ENCODE measurements at regions not wholly inside any gene's neighbourhood (a gene's known extent, or its start where the extent isn't known, plus 50 kb on each side); places are given as distances from the start of the nearest gene placed in this dataset.

DNA sequence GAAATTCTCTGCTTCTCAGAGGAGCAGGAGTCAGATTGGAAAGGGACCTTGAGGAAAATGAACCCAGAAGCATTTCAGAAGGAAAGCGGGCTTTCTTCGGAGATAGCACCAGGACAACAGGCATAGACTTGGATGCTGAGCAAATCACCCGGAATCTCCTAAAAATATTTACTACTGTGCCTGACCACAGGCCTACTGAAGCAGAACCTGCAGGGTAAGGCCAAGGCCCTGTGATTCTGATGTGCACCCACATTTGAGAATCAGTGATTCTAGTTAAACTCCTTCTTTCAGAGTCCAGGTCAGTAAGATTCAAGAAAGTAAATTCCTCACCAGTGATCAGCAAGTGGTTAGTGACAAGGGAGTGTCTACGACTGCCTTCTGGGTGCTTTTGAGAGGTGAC is 307.3 kb upstream of the DUSP10 start:
- DNase-seq (ENCODE audit: low read depth), result no peak
- no peak overlapping the region for H3K4me3 ChIP-seq (ENCODE audit: control insufficient read depth, low read depth, low read length)
- no peak for TF ChIP-seq CTCF (IDR thresholded peaks at IDR 0.05; ENCODE audit: control insufficient read depth, insufficient read depth, low read depth, low read length, missing control alignments)

- DNase-seq (ENCODE audit: low read depth), result no peak
- no peak overlapping the region for H3K4me3 ChIP-seq (ENCODE audit: control insufficient read depth, low read depth, low read length)
- no peak for TF ChIP-seq CTCF (IDR thresholded peaks at IDR 0.05; ENCODE audit: control insufficient read depth, insufficient read depth, low read depth, low read length, missing control alignments)
Measured at GRCh38 chr1:222048094-222048595, 306.3 kb upstream of the DUSP10 start.

DNA sequence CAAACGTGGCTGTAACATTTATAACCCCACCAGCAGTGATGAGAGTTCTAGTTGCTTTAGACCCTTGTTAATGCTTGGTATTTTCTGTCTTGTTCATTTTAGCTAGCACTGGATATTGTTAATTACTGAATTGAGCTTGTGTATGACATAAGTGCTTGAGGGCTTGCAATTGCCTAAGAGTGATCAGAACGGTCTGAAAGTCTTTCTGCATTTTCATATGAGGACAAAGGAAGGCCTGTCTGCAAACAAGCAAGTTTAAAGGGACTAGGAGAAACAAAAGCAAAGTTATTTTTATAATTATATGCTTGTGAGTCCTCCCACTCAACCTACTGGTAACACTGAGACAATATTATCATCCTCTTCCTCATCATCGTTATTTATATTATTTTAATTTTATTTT is 305.5 kb upstream of the DUSP10 start:
- TF ChIP-seq CTCF (IDR thresholded peaks at IDR 0.05; ENCODE audit: control insufficient read depth, insufficient read depth, low read depth, low read length, missing control alignments), result no peak
- no peak for DNase-seq (ENCODE audit: low read depth)
- H3K4me3 ChIP-seq (ENCODE audit: control insufficient read depth, low read depth, low read length), result no peak overlapping the region

DNA sequence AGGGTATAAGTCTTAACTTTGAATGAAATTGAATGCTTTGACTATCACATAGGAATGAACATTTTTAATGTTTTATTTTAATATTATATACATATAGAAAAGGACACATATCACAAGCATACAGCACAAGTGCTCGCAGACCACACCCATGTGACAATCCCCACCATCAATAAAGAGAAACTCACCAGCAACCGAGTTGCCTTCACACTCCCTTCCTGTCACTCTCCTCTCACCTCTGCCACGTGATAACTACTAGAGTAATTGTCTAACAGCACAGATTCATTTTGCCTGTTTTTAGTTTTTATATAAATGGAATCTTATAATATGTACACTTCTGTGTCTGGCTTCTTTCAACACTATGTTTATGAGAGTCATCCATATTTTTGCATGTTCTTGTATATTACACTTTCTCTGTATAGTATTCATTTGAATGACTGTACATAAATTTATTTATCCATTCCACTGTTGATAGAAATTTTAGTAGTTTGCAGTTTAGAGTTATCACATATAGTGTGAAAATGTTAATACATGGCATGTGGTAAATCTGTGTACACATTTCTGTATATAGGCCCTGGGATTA is 304.9 kb upstream of the DUSP10 start:
- no peak for DNase-seq (ENCODE audit: low read depth)
- H3K4me3 ChIP-seq (ENCODE audit: control insufficient read depth, low read depth, low read length), result no peak overlapping the region
- no peak for TF ChIP-seq CTCF (IDR thresholded peaks at IDR 0.05; ENCODE audit: control insufficient read depth, insufficient read depth, low read depth, low read length, missing control alignments)

GRCh38 chr1:222045786-222046185 is 303.9 kb upstream of the DUSP10 start:
- TF ChIP-seq CTCF (IDR thresholded peaks at IDR 0.05; ENCODE audit: control insufficient read depth, insufficient read depth, low read depth, low read length, missing control alignments), result no peak
- no peak for DNase-seq (ENCODE audit: low read depth)

DNA sequence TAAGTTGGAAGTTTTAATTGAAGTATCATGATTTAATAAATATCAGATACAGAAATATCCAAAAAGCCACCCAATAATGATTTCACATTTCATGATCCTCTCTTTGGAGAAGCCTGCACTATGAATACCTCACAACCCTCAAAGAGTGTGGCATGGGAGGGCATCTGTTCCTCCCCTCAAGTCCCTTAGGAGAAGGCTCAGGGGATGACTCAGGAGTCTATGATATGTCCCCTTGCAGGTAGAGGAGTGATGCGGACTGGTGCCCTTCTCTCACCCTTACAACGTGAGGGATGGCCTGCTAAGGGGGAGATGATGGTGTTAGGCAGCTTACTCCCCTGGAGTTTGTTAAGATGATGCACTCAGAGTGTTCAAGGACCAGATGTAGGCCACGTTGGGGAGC is 303.3 kb upstream of the DUSP10 start:
- no peak for DNase-seq (ENCODE audit: low read depth)
- H3K4me3 ChIP-seq (ENCODE audit: control insufficient read depth, low read depth, low read length), result no peak overlapping the region
- no peak for TF ChIP-seq CTCF (IDR thresholded peaks at IDR 0.05; ENCODE audit: control insufficient read depth, insufficient read depth, low read depth, low read length, missing control alignments)

More at GRCh38 chr1:222045786-222046185, 303.9 kb upstream of the DUSP10 start:
- H3K4me3 ChIP-seq (ENCODE audit: control insufficient read depth, low read depth, low read length), result no peak overlapping the region

Measured in AG09309 (cell line).